C4-2B (cell line): ENCODE measurements at regions not wholly inside any gene's neighbourhood (a gene's known extent, or its start where the extent isn't known, plus 50 kb on each side); places are given as distances from the start of the nearest gene placed in this dataset.

Source experiments
- ZFX ChIP-seq: fragments of 450-650 bp; IDR thresholded peaks from 2 replicates; pipeline ENCODE4 v1.6.1; 2017
- TF ChIP-seq, protein P1 (sequence below): fragments of 450-650 bp; conservative IDR thresholded peaks from 2 replicates; pipeline ENCODE4 v1.5.1; 2017; ENCODE audit warnings: mild to moderate bottlenecking

DNA sequence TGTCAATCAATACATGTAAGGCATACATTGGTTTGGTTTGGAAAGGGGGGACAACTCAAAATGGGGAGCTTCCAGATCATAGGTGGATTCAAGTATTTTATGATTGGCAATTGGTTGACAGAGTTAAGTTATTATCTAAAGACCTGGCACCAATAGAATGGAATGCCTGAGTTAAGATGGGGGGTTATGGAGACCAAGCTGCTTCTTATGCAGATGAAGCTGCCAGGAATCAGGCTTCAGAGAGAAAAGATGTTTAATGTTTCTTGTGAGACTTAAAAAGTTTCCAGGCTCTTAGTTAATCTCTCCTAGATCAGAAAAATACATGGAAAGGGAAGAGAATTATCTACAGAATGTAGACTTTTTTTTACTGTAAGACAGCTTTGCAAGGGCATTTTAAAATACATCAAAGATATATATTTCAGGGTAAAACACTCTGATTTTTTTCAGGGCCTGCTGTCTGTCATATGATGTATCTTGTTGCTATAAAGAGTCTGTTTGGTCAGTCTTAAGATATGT, 1343.2 kb upstream of the LRRTM1 start:
- TF ChIP-seq, protein P1, sequence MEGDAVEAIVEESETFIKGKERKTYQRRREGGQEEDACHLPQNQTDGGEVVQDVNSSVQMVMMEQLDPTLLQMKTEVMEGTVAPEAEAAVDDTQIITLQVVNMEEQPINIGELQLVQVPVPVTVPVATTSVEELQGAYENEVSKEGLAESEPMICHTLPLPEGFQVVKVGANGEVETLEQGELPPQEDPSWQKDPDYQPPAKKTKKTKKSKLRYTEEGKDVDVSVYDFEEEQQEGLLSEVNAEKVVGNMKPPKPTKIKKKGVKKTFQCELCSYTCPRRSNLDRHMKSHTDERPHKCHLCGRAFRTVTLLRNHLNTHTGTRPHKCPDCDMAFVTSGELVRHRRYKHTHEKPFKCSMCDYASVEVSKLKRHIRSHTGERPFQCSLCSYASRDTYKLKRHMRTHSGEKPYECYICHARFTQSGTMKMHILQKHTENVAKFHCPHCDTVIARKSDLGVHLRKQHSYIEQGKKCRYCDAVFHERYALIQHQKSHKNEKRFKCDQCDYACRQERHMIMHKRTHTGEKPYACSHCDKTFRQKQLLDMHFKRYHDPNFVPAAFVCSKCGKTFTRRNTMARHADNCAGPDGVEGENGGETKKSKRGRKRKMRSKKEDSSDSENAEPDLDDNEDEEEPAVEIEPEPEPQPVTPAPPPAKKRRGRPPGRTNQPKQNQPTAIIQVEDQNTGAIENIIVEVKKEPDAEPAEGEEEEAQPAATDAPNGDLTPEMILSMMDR, result no peak
- TF ChIP-seq ZFX, result no peak
